ENCODE measurements at regions not wholly inside any gene's neighbourhood (a gene's known extent, or its start where the extent isn't known, plus 50 kb on each side); places are given as distances from the start of the nearest gene placed in this dataset.

DNA sequence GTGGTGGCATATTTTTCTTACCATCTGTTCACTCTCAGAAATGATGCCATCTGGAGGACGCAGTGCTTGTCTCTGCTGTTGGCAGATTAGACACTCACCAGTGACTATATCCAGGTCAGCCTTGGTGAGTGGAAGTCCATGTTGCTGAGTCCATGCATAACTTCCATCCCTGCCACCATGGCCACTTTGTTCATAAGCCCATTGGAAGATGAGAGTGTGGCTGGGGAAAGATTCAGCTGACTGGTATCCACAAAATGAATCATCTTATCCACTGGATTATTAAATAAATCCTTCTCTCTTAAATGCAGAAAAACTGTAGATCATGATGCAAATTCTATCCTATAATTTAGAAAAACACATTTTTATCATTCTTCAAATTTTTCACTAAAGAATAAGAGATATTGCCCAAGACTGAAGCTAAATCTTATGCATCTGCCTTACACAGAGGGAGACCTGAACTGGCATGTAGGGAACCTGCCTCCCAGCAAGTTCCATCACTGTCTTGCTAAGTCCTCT, 726.9 kb downstream of the TNS3 start:
- no peak for DNase-seq

DNA sequence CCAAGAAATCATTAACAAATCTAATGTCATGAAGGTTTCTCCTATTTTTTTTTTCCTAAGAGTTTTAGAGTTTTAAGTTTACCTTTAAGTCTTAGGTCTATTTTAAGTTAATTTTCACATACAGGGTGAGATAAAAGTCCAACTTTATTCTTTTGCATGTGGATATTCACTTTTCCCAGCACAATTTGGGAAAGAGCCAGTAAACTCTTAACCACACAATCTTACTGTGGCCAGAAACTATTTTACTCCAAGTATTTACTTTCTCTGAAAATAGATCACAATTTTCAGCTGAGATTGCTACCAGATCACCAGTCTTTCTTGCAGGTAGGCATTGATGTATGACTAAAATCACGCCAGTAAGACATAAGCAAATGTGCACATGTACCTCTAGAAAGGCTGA, 728.5 kb downstream of the TNS3 start:
- no peak for DNase-seq

DNA sequence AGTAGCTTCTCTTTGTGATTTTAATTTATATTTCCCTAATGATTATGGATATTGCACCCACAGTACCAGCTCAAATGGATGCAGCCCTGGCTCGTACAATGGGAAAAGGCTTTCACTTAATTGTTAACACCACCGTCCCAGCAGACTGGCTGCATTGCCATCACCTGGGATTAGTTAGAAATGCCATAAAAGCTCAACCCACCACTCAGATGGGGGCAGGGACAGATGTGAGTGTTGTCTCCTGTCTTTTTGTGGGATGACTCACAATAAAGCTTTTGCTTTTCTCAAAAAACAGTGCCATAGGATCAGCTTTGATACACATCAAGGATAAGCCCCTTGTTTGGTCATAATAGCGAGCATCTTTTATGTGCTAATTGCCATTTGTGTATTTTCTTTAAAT, 729.1 kb downstream of the TNS3 start:
- DNase-seq = no peak

DNA sequence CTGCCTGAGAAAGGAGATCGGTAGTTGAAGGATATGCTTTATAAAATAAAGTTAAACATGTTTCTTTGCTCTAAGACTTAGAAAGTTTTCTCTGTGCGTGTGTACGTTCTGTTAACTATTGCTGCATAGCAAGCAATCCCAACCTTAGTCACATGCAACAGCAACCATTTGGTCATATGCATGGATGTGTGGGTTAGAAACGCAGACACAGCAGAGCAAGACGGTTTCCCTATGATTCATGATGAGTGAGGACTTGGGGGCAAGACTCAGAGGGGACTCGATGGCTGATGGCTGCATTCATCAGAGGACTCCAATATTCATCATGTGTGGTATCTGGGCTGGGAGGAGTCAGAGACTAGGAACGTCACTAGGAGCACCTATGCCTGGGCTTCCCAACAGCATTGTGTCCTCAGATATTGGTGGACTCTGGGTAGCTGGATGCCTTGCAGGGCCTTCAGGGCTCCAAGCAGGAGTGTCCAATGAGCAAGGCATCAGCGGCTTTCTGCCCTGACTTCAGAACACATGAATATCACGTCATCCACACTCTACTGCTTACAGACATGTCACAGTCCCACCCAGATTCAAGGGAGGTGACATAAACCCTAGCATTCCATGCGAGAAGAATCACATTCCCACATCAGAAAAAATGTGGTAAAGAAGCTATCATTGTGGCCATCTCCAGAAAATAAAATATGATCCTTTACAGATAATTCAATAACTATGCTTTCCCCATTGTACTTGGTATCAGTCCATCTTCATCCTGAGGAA, 731.2 kb downstream of the TNS3 start:
- DNase-seq = no peak

DNA sequence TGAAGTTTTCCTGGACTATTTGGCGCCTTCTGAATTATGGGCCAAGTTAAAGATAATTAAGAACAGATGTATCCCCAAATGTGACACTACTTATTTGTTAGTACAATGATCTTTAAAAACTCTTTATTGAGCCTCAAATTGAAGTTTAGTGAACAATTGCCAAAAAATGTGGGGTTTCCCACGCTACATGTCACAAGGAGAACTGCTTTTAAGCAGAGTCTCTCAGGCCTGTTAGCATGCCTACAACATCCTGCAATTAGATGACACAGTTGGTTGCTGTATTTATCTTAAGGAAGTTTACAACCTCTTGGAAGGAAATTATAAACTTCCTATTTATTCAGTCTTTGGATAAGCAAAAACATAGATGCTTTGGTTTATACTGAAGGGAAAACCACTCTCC, 733.0 kb downstream of the TNS3 start:
- DNase-seq = no peak

DNA sequence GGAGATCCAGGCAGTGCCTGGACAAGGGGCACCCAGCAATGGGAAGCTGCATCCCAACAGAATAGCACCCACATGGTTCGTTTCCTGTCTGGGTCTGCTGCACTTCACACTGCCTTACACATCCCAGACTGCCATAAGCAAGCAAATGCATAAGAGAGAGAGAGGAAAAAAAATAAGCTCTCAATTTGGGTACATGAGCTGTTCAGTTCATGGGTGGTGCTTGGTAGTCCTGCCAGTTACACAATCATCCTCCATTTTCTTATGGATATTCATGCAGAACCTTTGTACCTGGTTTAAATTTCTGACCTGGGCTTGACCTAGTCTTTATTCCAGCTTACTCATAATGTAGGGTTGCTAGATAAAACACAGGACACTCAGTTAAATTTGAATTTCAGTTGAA, 733.6 kb downstream of the TNS3 start:
- no peak for DNase-seq

DNA sequence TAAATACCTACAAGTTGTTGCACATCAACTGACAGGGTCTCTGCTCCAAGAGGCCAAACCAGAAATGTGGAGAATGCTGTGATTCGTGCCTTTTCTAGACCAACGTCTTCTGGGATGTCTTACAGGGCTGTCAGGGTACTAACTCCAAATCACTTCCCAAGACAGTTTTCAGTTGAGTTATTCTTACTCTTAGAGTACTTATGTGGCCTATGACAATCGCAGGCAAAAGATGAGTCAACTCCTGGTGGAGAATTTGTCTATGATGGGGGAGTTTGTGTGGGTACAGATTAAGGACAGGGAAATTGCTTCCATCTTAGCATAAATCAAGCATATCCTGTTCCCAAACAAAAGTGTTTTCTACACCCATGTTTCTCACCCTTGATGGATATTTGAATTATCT, 734.8 kb downstream of the TNS3 start:
- DNase-seq = no peak

DNA sequence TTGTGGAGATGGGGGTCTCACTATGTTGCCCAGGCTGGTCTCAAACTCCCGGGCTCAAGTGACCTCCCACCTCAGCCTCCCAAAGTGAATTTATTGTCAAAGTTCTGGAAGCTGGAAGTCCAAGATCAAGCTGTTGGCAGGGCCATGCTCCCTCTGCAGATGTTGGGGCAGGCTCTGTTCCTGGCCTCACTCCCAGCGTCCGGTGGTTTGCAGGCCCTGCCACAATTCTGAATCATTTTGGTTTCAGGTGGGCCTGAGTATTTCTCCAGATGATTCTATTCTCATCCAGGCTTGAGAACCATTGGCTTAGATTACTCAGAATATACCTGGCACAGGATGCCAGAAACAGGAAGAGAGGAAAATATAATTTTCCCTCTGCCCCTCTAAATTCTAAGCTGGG, 737.4 kb downstream of the TNS3 start:
- DNase-seq = no peak

DNA sequence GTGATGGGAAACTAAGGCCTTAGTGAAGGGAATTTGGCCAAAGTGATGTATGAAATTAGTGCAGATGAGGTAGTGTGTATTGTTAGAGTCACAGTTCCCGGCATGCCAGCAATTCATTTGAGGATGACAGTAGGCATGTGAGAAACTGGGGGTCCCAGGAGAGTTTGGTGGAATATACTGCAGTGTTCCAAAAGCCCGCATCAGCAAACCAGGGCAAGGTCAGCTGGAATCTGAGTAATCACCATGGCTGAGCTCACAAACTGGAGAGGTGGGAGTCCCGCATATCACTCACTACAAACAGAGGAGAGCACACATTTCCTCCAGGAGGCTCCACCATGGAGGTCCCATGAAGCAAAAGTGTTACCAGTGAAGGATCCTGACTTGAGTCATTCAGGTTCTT, 740.7 kb downstream of the TNS3 start:
- no peak for DNase-seq

DNA sequence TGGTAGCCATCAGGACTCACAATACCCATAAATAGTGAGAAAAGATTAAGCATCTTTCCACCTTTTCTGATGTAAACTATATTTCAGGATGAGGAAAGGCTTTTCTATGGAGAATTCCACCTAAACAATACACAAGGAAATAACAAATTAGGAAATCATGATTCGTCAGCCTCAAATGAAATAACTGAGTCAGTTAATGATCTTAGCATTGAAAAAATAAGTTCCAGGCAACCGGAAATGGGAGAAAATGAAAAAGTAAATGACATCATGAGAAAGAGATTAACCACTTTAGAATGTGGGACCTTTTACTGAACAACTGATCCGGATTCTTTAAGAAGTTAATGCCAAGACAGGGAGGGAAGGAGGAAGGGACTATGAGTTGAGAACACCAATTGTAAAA, 742.3 kb downstream of the TNS3 start:
- no peak for DNase-seq

DNA sequence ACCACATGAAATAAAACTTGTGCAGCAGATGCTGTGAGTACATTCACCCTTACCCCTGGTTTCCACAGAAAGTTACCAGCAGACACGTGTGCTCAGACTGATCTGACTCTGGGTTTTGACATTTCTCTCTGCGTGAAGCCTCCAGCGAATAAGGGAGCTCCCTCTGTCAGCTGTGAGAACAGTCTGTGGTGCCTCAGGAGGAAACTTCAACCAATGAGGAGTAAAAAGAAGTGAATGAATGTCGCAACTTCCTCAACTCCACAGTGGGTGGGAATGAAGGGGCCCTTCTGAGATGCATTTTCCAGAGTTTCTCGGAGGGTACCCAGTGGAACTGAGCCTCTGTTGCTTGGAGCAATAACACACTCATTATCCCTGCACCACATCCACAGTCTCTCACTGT, 743.4 kb downstream of the TNS3 start:
- no peak for DNase-seq

DNA sequence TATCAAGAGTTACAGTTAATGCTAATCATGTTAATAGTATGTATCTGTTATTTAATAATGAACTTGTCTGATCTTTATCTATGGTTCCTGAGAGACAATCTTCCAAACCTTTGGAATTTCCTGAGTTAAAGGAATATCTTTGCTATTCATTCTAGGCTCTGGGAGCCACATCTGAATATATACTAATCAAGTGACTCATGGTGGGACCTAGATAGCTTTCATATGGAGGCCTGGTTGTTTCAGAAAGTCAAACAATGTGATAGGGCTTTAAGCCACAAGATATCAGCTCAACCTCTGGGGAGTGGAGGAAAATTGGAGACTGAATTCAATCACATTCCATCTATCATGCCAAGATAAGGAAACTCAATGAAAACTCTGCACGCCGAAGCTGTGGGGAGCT, 746.4 kb downstream of the TNS3 start:
- no peak for DNase-seq

DNA sequence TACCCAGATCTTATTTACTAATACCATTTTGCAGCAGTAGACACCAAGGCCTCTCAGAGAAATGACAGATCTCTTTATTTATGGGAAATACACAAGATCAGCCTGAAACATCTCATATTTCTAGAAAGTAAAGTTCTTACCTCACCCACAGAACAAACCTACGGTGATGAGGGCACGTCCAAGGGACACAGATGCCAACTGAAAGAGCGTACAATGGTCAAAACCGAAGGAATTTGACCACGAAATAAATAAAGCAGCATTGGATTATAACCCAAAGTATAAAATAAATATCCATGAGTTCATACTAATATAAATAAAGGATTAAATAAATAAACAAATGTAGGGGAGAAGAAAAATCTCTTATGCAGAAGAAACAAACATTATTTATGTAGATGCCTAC, 747.0 kb downstream of the TNS3 start:
- DNase-seq = no peak

DNA sequence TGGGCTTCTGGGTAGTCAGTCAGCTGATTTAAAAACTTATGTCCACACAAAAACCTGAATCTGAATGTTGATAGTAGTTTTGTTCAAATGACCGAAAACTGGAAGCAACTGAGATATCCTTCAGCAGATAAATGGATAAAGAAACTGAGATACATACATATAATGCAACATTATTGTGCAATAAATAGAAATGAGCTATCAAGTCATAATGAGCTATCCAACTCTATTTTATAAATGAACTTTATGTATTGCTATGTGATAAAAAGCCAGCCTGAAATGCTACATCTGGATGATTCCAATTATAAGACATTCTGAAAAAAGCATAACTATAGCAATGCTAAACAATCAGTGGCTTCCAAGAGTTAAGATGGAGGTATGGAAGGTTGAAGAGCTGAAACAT, 748.7 kb downstream of the TNS3 start:
- DNase-seq = no peak

DNA sequence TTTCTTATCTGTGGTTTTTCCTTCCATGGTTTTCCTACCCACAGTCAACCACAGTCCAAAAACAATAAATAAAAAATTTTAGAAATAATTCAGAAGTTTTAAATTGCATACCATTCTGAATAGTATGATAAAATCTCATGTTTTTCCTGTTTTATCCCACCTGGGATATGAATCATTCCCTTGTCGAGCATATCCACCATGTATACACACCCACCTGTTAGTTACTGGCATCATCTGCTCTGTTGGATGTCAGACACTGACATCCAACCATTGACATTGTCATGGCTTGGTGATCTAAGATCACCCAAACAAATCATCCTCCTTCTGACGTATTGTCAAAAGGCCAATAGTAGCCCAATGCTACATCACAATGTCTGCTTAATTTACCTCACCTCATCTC, 749.8 kb downstream of the TNS3 start:
- no peak for DNase-seq

DNA sequence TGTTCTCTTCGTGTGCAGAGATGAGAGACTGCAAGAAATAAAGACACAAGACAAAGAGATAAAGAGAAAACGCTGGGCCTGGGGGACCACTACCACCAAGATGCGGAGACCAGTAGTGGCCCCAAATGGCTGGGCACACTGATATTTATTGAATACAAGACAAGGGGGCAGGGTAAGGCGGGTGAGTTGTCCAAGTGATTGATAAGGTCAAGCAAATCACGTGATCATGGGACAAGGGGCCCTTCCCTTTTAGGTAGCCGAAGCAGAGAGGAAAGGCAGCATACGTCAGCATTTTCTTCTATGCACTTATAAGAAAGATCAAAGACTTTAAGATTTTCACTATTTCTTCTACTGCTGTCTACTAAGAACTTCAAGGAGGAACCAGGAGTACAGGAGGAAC, 762.1 kb downstream of the TNS3 start:
- no peak for DNase-seq

DNA sequence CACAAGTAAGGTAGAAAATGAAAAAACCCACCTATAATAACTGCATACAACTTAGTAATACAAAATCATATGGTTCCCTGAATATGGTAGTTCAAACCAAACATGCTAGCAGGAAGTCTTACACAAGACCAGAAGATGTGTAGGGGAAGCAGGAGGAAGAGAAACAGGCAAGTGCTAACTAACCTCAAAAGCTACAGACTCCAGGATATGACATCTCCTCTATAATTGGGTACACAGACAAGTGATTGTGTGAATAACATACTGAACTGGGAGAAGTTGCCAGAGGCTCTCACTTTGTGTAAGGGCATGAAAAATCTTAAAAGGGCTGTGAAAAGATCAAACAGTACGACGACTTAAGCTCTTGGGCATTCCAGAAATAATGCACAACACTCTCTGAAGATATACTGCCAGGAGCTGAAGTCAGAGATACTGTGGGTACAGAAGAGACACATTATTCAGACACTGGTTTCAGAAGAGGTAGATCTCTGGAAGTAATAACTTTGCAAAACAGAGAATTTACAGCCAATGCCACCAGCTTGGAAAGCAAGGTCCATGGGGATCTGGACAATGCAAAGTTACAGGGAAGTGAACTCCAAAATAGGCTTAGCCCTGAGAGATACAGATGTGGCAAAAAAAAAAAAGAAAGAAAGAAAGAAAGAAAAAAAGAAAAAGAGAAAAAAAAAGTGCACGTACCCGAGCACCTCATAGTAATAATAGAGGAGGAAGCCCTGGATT, 767.2 kb downstream of the TNS3 start:
- no peak for DNase-seq

DNA sequence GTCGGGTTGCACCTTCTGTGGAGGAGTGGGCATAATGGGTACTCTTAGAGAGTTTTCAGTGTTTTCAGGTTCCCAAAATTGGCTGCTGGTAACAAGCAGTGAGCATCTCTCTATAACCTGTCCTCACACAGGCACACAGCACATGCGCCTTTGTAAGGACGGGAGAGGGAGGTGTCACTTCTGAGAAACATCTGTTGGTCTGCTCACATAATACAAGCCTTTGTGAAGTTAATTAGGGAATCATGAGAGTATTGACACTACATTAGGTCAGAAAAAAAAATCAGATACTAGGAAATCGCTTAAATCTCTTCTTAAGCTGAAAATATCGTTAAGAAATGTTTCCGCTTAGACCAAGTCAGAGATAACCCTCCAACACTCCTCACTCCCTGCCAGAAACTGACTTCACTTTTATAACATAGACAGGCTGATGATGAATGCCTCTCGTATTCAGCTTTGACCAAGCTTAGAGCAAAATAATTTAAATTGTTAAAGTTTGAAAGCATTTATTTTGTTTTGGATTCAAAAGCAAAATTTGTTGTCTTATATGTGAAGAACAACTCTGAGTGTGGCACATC, 769.7 kb downstream of the TNS3 start:
- no peak for DNase-seq

DNA sequence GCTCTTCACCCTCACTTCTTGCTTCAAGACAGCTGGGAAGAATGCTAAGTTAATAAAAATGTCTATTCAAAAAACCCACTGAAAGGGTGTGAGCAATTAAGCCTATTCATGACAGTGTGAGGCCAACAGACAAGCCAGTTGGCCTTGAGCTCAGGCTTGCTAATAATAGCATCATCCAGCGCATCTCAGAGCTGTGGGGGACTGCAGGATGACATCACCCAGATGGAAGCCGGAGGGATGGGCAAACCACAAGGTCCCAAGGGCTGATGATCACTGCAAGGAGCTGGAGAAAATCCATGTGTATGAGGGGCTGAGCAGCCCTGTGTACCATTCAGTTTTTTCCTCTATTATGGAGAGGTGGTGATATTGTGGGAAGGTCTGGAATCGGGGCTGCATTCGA, 770.4 kb downstream of the TNS3 start:
- DNase-seq = no peak

DNA sequence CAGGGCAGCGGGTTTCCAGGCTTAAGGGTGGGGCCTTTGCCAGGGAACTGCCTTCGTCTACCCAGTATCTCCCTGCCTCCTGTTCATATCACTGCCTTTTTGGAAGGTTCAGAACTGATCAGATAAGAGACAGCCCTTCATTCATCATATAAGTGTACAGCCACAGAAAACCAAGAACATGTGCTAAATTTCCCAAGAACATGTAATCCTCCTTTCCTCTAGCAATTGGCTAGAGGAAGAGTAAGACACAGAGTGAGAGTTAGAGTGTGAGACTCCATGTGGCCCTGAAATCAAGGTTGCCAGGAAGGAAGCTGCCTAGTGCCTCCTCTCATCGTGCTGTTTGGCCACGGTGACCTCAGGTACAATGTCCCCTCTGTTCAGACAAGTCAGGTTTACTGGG, 770.9 kb downstream of the TNS3 start:
- DNase-seq = no peak

DNA sequence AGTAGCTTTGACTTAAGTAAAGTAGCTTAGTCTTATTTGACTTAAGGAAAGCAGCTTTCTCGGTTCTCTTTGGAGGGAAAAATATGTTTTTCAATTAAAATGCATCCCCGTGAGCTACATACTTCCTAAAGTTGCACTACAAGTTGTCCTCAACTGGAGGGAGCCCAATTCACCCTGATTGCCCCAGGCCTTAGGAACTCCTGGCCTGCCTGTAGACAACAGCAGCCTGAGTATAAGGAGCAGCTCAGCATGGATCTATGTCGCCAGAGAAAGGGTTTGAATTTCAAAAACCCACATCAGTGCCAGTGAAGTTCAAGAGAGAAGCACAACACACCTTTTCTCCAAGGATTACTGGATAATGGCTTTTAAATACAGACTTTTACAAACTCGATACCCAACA, 772.0 kb downstream of the TNS3 start:
- DNase-seq = no peak

DNA sequence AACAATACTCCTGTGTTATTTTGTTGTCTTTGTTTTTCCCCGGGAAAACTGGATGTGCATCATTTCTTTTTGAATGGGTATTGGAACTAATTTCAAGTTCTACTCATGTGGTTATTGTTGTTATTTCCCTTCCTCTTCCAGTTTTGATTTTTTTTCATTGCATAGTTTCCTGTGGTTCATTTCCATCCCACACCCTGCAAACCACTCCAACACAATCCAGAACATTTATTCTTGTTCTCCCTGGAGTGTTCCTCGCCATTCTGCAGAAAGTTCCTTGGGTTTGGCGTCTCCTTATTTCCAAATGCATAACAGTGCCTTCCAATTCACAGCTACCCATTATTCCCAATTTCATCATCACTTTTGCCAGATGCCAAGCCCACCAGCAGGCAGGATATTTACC, 775.1 kb downstream of the TNS3 start:
- no peak for DNase-seq

DNA sequence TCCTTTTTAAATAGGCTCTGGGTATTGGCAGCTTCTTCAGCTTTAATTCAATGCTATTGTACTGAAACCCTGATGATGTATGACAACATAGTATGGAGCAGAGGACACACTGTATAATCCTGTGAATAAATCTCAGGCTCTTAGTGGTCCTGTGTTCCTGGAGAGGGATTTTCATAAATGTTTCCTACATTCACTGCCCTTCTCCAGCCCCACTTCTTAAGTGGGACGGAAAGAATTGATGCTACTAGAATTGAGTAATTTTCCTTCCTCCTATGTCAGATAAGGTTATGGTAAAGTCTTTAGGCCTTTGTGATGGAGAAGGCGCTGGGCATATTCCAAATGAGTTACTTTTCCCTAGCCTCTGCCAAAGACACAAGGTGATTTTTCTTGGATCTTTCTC, 779.4 kb downstream of the TNS3 start:
- DNase-seq = no peak

DNA sequence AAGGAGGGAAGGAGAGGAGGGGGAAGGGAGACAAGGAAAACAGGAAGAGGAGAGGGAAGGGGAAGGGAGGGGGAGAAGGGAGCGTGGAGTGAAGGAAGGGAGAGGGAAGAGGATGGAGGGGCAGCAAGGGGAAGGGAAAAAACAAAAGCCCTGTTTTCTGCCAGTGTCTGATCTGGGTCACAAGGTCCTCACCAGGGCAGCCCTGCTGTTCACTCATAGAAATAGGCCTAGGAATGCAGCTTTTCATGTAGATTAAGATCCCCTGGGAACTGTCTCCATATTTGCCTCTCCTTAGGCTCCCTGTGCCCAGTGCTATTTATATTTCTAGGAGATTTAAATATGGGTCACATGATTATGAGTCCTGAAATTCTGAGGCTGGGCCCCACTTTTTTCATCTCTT, 790.7 kb downstream of the TNS3 start:
- DNase-seq = no peak
